OCI-LY7 (cell line): ENCODE measurements at regions not wholly inside any gene's neighbourhood (a gene's known extent, or its start where the extent isn't known, plus 50 kb on each side); places are given as distances from the start of the nearest gene placed in this dataset.
"Not testable (repeated sequence)": the region's sequence is repeated elsewhere in the genome, so short reads cannot be mapped to it uniquely, and the experiment has no call there.

Source experiments
- BruUV-seq: library from RNA; stranded (reverse); fragments of 400-500 nt; replicated peaks from 2 replicates; lab custom pipeline; 2021; lab: Mats Ljungman, UMichigan
- CTCF ChIA-PET: fragments of 300-600 bp; sonication (Branson Sonifier 250); formaldehyde crosslinking; loops from one replicate; lab custom pipeline; 2022; ENCODE audit warnings: antibody characterized with exemption; ENCODE audit not compliant: unreplicated experiment; lab: Charles Lee
- POLR2A ChIA-PET: fragments of 300-600 bp; sonication (Branson Sonifier 250); formaldehyde crosslinking; loops from one replicate; lab custom pipeline; 2022; ENCODE audit warnings: antibody characterized with exemption; lab: Charles Lee
- DNase-seq: peaks from one replicate; pipeline ENCODE4 v3.0.0-alpha.2; 2015; ENCODE audit warnings: low spot score
- H2AFZ ChIP-seq: fragments of 200-600 bp; sonication (generic), shearing (Covaris generic); 2 replicates; pipeline ENCODE4 v1.6.1; 2014; ENCODE audit warnings: mild to moderate bottlenecking, antibody characterized with exemption, low read length, moderate library complexity
- H3K27ac ChIP-seq: fragments of 200-600 bp; sonication (generic); 2 replicates; pipeline ENCODE4 v1.5.1; 2014; ENCODE audit warnings: mixed run types, low read depth, mild to moderate bottlenecking, moderate library complexity, low read length, inconsistent platforms; ENCODE audit not compliant: poor library complexity, severe bottlenecking
- H3K36me3 ChIP-seq: fragments of 200-600 bp; sonication (generic); 2 replicates; pipeline ENCODE4 v1.6.1; 2014; ENCODE audit warnings: mild to moderate bottlenecking, antibody characterized with exemption, low read length, moderate library complexity, mixed read lengths; ENCODE audit not compliant: insufficient read depth
- H3K4me1 ChIP-seq: fragments of 200-600 bp; sonication (generic); 2 replicates; pipeline ENCODE4 v1.5.1; 2014; ENCODE audit warnings: mild to moderate bottlenecking, low read length; ENCODE audit not compliant: insufficient read depth, poor library complexity, severe bottlenecking
- H3K4me2 ChIP-seq: fragments of 200-600 bp; sonication (generic); 2 replicates; pipeline ENCODE4 v1.6.1; 2014; ENCODE audit warnings: mild to moderate bottlenecking, low read length
- H3K4me3 ChIP-seq: fragments of 200-600 bp; sonication (generic); 2 replicates; pipeline ENCODE4 v1.5.1; 2014; ENCODE audit warnings: mild to moderate bottlenecking, low read depth, low read length; ENCODE audit not compliant: poor library complexity, severe bottlenecking
- H3K79me2 ChIP-seq: fragments of 200-600 bp; sonication (generic); 2 replicates; pipeline ENCODE4 v1.6.1; 2016; ENCODE audit warnings: low read depth, mild to moderate bottlenecking, low read length, moderate library complexity, mixed read lengths; ENCODE audit not compliant: insufficient read depth
- H3K9me2 ChIP-seq: fragments of 200-600 bp; sonication (generic); 2 replicates; pipeline ENCODE4 v1.6.1; 2016; ENCODE audit warnings: mild to moderate bottlenecking, low read length, mixed read lengths; ENCODE audit not compliant: insufficient read depth
- H3K9me3 ChIP-seq: fragments of 200-600 bp; sonication (generic); 2 replicates; pipeline ENCODE4 v1.6.1; 2014; ENCODE audit warnings: mild to moderate bottlenecking, mixed run types, low read length, mixed read lengths
- H4K20me1 ChIP-seq: fragments of 200-600 bp; sonication (generic); 2 replicates; pipeline ENCODE4 v1.6.1; 2014; ENCODE audit warnings: mild to moderate bottlenecking, antibody characterized with exemption, low read length, moderate library complexity, mixed read lengths; ENCODE audit not compliant: insufficient read depth
- EZH2phosphoT487 ChIP-seq: fragments of 200-600 bp; sonication (generic); IDR thresholded peaks from 2 replicates; pipeline ENCODE4 v1.6.1; 2018; ENCODE audit warnings: low read depth, borderline replicate concordance, mild to moderate bottlenecking, mixed run types, antibody characterized with exemption, low read length, moderate library complexity, mixed read lengths
- intact Hi-C: fragments of 100-400 bp; cut with micrococcal nuclease; formaldehyde crosslinking; loops from one replicate; pipeline ENCODE4 v1.10.0; 2022; ENCODE audit not compliant: unreplicated experiment
- TF ChIP-seq, protein P1 (sequence below): fragments of 200-600 bp; sonication (generic); conservative IDR thresholded peaks from 2 replicates; pipeline ENCODE4 v1.5.1; 2014; ENCODE audit warnings: mild to moderate bottlenecking, antibody characterized with exemption, low read length, moderate library complexity, mixed read lengths

DNA sequence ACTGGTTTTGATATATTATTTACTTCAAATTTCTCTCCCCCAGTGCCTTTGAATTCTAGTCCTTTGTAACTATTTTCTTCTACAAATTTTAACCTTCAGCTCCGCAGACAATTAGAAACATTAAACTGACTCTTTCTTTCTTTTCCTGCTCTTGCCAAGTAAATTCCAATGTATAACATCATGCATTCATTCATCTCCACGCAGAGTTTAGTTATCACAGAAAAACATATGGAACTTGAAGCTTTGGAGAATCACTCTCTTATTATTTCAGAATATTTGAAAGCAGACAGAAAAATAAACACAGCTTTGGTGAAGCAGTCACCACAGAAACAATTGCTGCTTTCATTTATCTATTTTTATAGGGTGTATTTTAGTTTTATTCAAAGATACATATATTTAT lies 778.7 kb upstream of the CDH8 start:
- H3K27ac ChIP-seq, result no peak overlapping the region
- H4K20me1 ChIP-seq, result no peaks in the 10 kb centered on the region
- intact Hi-C loops, result no loop called here
- no TSS peak for BruUV-seq
- no peak for TF ChIP-seq EZH2phosphoT487
- TF ChIP-seq, protein P1, sequence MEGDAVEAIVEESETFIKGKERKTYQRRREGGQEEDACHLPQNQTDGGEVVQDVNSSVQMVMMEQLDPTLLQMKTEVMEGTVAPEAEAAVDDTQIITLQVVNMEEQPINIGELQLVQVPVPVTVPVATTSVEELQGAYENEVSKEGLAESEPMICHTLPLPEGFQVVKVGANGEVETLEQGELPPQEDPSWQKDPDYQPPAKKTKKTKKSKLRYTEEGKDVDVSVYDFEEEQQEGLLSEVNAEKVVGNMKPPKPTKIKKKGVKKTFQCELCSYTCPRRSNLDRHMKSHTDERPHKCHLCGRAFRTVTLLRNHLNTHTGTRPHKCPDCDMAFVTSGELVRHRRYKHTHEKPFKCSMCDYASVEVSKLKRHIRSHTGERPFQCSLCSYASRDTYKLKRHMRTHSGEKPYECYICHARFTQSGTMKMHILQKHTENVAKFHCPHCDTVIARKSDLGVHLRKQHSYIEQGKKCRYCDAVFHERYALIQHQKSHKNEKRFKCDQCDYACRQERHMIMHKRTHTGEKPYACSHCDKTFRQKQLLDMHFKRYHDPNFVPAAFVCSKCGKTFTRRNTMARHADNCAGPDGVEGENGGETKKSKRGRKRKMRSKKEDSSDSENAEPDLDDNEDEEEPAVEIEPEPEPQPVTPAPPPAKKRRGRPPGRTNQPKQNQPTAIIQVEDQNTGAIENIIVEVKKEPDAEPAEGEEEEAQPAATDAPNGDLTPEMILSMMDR, result no peak
- ChIA-PET CTCF (no interaction called here), POLR2A (no interaction called here)
- no peaks in the 10 kb centered on the region for H3K79me2 ChIP-seq
- no peaks in the 10 kb centered on the region for H3K36me3 ChIP-seq
- no peaks in the 10 kb centered on the region for H3K9me3 ChIP-seq
- H2AFZ ChIP-seq, result no peak overlapping the region
- no peak overlapping the region for H3K4me2 ChIP-seq
- DNase-seq, result no peak
- H3K4me3 ChIP-seq, result no peak overlapping the region
- H3K4me1 ChIP-seq, result no peaks in the 10 kb centered on the region
- no peaks in the 10 kb centered on the region for H3K9me2 ChIP-seq

DNA sequence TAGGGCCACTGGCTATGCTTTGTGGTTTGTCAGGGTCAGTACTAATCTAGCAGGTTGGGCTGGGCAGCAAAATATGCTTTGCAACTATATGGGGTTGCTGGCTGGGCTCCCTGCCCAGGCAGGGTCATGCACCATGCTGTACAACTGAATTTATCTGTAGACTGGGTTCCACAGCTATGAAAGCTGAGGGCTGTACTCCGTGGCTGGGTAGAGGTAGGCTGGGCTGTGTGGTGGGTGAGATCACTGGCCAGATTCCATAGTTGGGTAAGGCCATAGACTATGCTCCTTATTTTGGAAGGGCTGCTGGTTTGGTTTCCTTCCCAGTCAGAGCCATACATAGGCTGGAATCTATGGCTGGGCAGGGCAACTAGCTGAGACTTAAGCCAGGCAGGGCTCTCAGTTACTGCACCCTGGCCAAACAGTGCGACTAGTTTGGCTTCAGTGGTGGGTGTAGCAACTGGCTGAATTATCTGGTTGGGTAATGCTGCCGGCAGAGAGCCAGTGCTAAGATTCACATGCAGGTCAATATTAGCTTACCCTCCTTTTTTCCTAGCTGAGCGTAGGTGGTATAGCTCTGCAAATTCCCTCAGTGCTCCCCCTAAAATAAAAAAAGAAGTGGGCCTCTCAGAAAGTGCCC lies 769.1 kb upstream of the CDH8 start:
- H3K9me3 ChIP-seq, result no peaks in the 10 kb centered on the region
- no peak for TF ChIP-seq EZH2phosphoT487
- DNase-seq, result no peak
- H3K4me1 ChIP-seq, result no peaks in the 10 kb centered on the region
- intact Hi-C loops, result no loop called here
- POLR2A ChIA-PET, result interaction anchor here (0.5 kb wide), 1 partner anchor 13 kb away, joined by 3 read pairs; no protein-coding TSS in a partner anchor
- H2AFZ ChIP-seq, result no peak overlapping the region
- BruUV-seq, result no TSS peak
- H4K20me1 ChIP-seq, result no peaks in the 10 kb centered on the region
- no peaks in the 10 kb centered on the region for H3K36me3 ChIP-seq
- no peak overlapping the region for H3K27ac ChIP-seq
- no peaks in the 10 kb centered on the region for H3K79me2 ChIP-seq
- no peak overlapping the region for H3K4me3 ChIP-seq
- H3K4me2 ChIP-seq, result no peak overlapping the region
- no peaks in the 10 kb centered on the region for H3K9me2 ChIP-seq
- CTCF ChIA-PET, result no interaction called here

DNA sequence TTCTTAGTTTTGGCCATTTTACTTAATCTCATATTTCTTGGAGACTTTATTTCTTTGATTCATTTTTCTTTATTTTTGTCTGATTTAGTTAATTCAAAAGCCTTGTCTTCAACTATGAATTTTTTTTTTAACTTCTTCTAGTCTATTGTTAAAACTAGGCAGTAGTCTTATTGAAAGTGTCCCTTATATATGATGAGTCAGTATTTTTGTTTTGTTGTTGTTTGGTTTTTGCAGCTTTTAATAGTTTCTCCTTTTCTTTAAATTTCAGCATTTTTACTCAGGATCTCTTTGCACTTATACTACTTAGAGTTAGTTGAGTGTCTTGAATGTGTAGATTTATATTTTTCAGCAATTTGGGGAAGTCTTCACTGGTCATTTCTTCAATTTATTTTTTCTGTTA lies 758.5 kb upstream of the CDH8 start:
- CTCF ChIA-PET, result no interaction called here
- H3K79me2 ChIP-seq, result no peaks in the 10 kb centered on the region
- no TSS peak for BruUV-seq

DNA sequence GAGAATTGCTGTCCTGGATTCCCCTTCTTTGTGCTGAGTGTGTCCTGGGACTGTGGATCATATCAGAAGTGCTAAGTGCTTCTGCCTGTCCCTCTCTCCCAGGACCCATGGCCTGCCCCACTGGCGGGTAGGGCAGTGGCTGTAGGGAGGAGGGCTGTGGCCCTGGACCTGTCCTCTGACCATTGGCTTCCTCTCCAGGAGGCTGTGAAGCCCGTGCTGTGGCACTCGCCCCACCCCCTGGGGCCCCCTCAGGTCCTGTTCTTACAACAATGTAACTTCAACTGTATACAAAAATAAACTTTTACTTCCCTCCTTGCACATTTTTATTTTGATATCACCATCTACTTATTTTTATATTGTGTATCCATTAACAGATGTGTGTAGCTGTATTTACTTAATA lies 743.8 kb upstream of the CDH8 start:
- BruUV-seq, H3K4me1 ChIP-seq, H3K27ac ChIP-seq, H3K4me3 ChIP-seq, H4K20me1 ChIP-seq, H3K9me3 ChIP-seq, intact Hi-C loops, H3K79me2 ChIP-seq, DNase-seq, H3K9me2 ChIP-seq, H2AFZ ChIP-seq, H3K4me2 ChIP-seq, H3K36me3 ChIP-seq, POLR2A ChIA-PET, CTCF ChIA-PET: not testable (repeated sequence)

More for the DNA sequence above, 758.5 kb upstream of the CDH8 start:
- no peaks in the 10 kb centered on the region for H3K9me2 ChIP-seq
- H3K27ac ChIP-seq, result no peak overlapping the region
- H2AFZ ChIP-seq, result no peak overlapping the region
- no peak overlapping the region for H3K4me3 ChIP-seq
- TF ChIP-seq, protein P1, result no peak
- TF ChIP-seq EZH2phosphoT487, result no peak
- no peak for DNase-seq
- no peaks in the 10 kb centered on the region for H3K9me3 ChIP-seq
- intact Hi-C loops, result no loop called here
- no peaks in the 10 kb centered on the region for H3K4me1 ChIP-seq
- H3K36me3 ChIP-seq, result no peaks in the 10 kb centered on the region
- POLR2A ChIA-PET, result interaction anchor here (0.6 kb wide), 1 partner anchor 483 kb away, joined by 3 read pairs; no protein-coding TSS in a partner anchor
- H3K4me2 ChIP-seq, result no peak overlapping the region
- H4K20me1 ChIP-seq, result no peaks in the 10 kb centered on the region
